Skeletal muscle tissue (tissue), 3 donors: ENCODE measurements at regions not wholly inside any gene's neighbourhood (a gene's known extent, or its start where the extent isn't known, plus 50 kb on each side); places are given as distances from the start of the nearest gene placed in this dataset.
"Not testable (repeated sequence)": the region's sequence is repeated elsewhere in the genome, so short reads cannot be mapped to it uniquely, and the experiment has no call there.

Experiments used
- H3K27ac ChIP-seq: one replicate; pipeline ENCODE4 v1.7.0; 2013; ENCODE audit warnings: mild to moderate bottlenecking, low read depth, low read length, inconsistent platforms
- H3K27me3 ChIP-seq, 3 donors: one replicate each; pipeline ENCODE4 v1.7.0; 2013; ENCODE audit warnings: low read length in 3 of 3; ENCODE audit not compliant: control insufficient read depth in 3 of 3, insufficient read depth in 3 of 3
- H3K36me3 ChIP-seq, 3 donors: one replicate each; pipeline ENCODE4 v1.7.0; 2013; ENCODE audit warnings: low read length in 3 of 3; ENCODE audit not compliant: control insufficient read depth in 3 of 3, insufficient read depth in 3 of 3
- H3K4me1 ChIP-seq, 3 donors: one replicate each; pipeline ENCODE4 v1.7.0; 2013; ENCODE audit warnings: low read length in 3 of 3, mild to moderate bottlenecking in 3 of 3; ENCODE audit not compliant: control insufficient read depth in 3 of 3, insufficient read depth in 3 of 3
- H3K4me3 ChIP-seq, 3 donors: one replicate each; pipeline ENCODE4 v1.7.0; 2013; ENCODE audit warnings: low read length in 3 of 3
- H3K9ac ChIP-seq, 3 donors: one replicate each; pipeline ENCODE4 v1.7.0; 2013; ENCODE audit warnings: low read length in 3 of 3, mild to moderate bottlenecking in 3 of 3, moderate library complexity in 2 of 3, low read depth in 1 of 3
- H3K9me3 ChIP-seq, 3 donors: one replicate each; pipeline ENCODE4 v1.7.0; 2013; ENCODE audit warnings: low read length in 3 of 3; ENCODE audit not compliant: control insufficient read depth in 3 of 3
- donor health status: Osteomylitis.

GRCh38 chr5:174931033-174931432 lies 206.7 kb downstream of the MSX2 start:
- H3K9ac ChIP-seq, H3K27me3 ChIP-seq, H3K9me3 ChIP-seq, H3K27ac ChIP-seq, H3K4me3 ChIP-seq, H3K4me1 ChIP-seq, H3K36me3 ChIP-seq: not testable (repeated sequence)

GRCh38 chr5:174925586-174925985 lies 201.2 kb downstream of the MSX2 start:
- H3K9ac ChIP-seq = no peak overlapping the region
- H3K36me3 ChIP-seq = no peaks in the 10 kb centered on the region
- H3K4me3 ChIP-seq = no peak overlapping the region
- no peak overlapping the region for H3K27ac ChIP-seq
- H3K9me3 ChIP-seq = no peaks in the 10 kb centered on the region
- H3K27me3 ChIP-seq = no peaks in the 10 kb centered on the region
- H3K4me1 ChIP-seq = no peaks in the 10 kb centered on the region

GRCh38 chr5:174922955-174923354 lies 198.6 kb downstream of the MSX2 start:
- no peaks in the 10 kb centered on the region for H3K36me3 ChIP-seq
- H3K9ac ChIP-seq = no peak overlapping the region
- no peak overlapping the region for H3K4me3 ChIP-seq
- no peaks in the 10 kb centered on the region for H3K4me1 ChIP-seq
- no peaks in the 10 kb centered on the region for H3K9me3 ChIP-seq
- peaks cover 0 to 2% (median 0%) of the 10 kb centered on the region in 3 donors for H3K27me3 ChIP-seq
- H3K27ac ChIP-seq = no peak overlapping the region

GRCh38 chr5:174920906-174921550 lies 196.6 kb downstream of the MSX2 start:
- Histone ChIP-seq H3K27ac (no peak overlapping the region), H3K4me1 (no peaks in the 10 kb centered on the region), H3K9ac (no peak overlapping the region), H3K4me3 (no peak overlapping the region), H3K27me3 (peaks cover 0 to 2% (median 0%) of the 10 kb centered on the region in 3 donors), H3K36me3 (no peaks in the 10 kb centered on the region), H3K9me3 (no peaks in the 10 kb centered on the region)

- Histone ChIP-seq H3K4me1 (no peaks in the 10 kb centered on the region), H3K27me3 (peaks cover 0 to 2% (median 0%) of the 10 kb centered on the region in 3 donors), H3K9ac (no peak overlapping the region), H3K4me3 (no peak overlapping the region), H3K36me3 (no peaks in the 10 kb centered on the region), H3K9me3 (no peaks in the 10 kb centered on the region), H3K27ac (no peak overlapping the region)
Measured at GRCh38 chr5:174919351-174919750, 195.0 kb downstream of the MSX2 start.

GRCh38 chr5:174918655-174919054 lies 194.3 kb downstream of the MSX2 start:
- Histone ChIP-seq H3K4me1 (no peaks in the 10 kb centered on the region), H3K9ac (no peak overlapping the region), H3K27ac (no peak overlapping the region), H3K36me3 (no peaks in the 10 kb centered on the region), H3K4me3 (no peak overlapping the region), H3K27me3 (peaks cover 0 to 2% (median 0%) of the 10 kb centered on the region in 3 donors), H3K9me3 (no peaks in the 10 kb centered on the region)

- Histone ChIP-seq H3K27me3 (peaks cover 0 to 2% (median 0%) of the 10 kb centered on the region in 3 donors), H3K4me3 (no peak overlapping the region), H3K9ac (no peak overlapping the region), H3K4me1 (no peaks in the 10 kb centered on the region), H3K9me3 (no peaks in the 10 kb centered on the region), H3K36me3 (no peaks in the 10 kb centered on the region), H3K27ac (no peak overlapping the region)
Measured at GRCh38 chr5:174917976-174918554, 193.7 kb downstream of the MSX2 start.

- not testable (repeated sequence) for H3K27ac ChIP-seq, H3K36me3 ChIP-seq, H3K27me3 ChIP-seq, H3K9me3 ChIP-seq, H3K9ac ChIP-seq, H3K4me3 ChIP-seq, H3K4me1 ChIP-seq
Measured at GRCh38 chr5:174917435-174917834, 193.1 kb downstream of the MSX2 start.

GRCh38 chr5:174916924-174917323 lies 192.5 kb downstream of the MSX2 start:
- H3K9ac ChIP-seq, H3K4me1 ChIP-seq, H3K9me3 ChIP-seq, H3K27ac ChIP-seq, H3K27me3 ChIP-seq, H3K36me3 ChIP-seq, H3K4me3 ChIP-seq: not testable (repeated sequence)

- no peaks in the 10 kb centered on the region for H3K4me1 ChIP-seq
- H3K9ac ChIP-seq = no peak overlapping the region
- H3K27me3 ChIP-seq = peaks cover 0 to 2% (median 0%) of the 10 kb centered on the region in 3 donors
- H3K4me3 ChIP-seq = no peak overlapping the region
- H3K27ac ChIP-seq = no peak overlapping the region
- no peaks in the 10 kb centered on the region for H3K9me3 ChIP-seq
- H3K36me3 ChIP-seq = no peaks in the 10 kb centered on the region
Measured at GRCh38 chr5:174916227-174916626, 191.8 kb downstream of the MSX2 start.
